GM21619 (cell line): ENCODE measurements at regions not wholly inside any gene's neighbourhood (a gene's known extent, or its start where the extent isn't known, plus 50 kb on each side); places are given as distances from the start of the nearest gene placed in this dataset.
"Not testable (repeated sequence)": the region's sequence is repeated elsewhere in the genome, so short reads cannot be mapped to it uniquely, and the experiment has no call there.

ENCODE experiments used
- ATAC-seq: cut with Tn5 transposase; IDR thresholded peaks from one replicate; pipeline ENCODE4 v1.9.1; 2021; ENCODE audit not compliant: unreplicated experiment

- no peak for ATAC-seq
Measured at GRCh38 chr4:110424144-110424543, 51.8 kb upstream of the ENPEP start.

- ATAC-seq: no peak
Measured at GRCh38 chr4:110418641-110419040, 57.3 kb upstream of the ENPEP start.

- ATAC-seq: no peak
Measured at GRCh38 chr4:110417136-110417535, 58.8 kb upstream of the ENPEP start.

GRCh38 chr4:110415478-110415877, 60.5 kb upstream of the ENPEP start:
- ATAC-seq: no peak

- ATAC-seq: no peak
Measured at GRCh38 chr4:110415041-110415440, 60.9 kb upstream of the ENPEP start.

GRCh38 chr4:110414561-110414920, 61.4 kb upstream of the ENPEP start:
- ATAC-seq: no peak

GRCh38 chr4:110413807-110414560, 62.0 kb upstream of the ENPEP start:
- ATAC-seq: not testable (repeated sequence)

GRCh38 chr4:110412354-110413065, 63.4 kb upstream of the ENPEP start:
- no peak for ATAC-seq

GRCh38 chr4:110411574-110412011, 64.4 kb upstream of the ENPEP start:
- no peak for ATAC-seq

GRCh38 chr4:110410853-110411573, 64.9 kb upstream of the ENPEP start:
- ATAC-seq: not testable (repeated sequence)

- ATAC-seq: no peak
Measured at GRCh38 chr4:110400086-110400485, 75.9 kb upstream of the ENPEP start.

- not testable (repeated sequence) for ATAC-seq
Measured at GRCh38 chr4:110399046-110399445, 76.9 kb upstream of the ENPEP start.

GRCh38 chr4:110396963-110397362, 79.0 kb upstream of the ENPEP start:
- ATAC-seq: no peak

GRCh38 chr4:110395421-110395820, 80.5 kb upstream of the ENPEP start:
- no peak for ATAC-seq

GRCh38 chr4:110394871-110395270, 81.1 kb upstream of the ENPEP start:
- no peak for ATAC-seq

GRCh38 chr4:110381784-110382183, 94.2 kb upstream of the ENPEP start:
- ATAC-seq: no peak

- no peak for ATAC-seq
Measured at GRCh38 chr4:110372485-110372884, 103.5 kb upstream of the ENPEP start.

- ATAC-seq: no peak
Measured at GRCh38 chr4:110371016-110371770, 104.8 kb upstream of the ENPEP start.

GRCh38 chr4:110368409-110368808, 107.5 kb upstream of the ENPEP start:
- no peak for ATAC-seq

GRCh38 chr4:110367156-110367555, 108.8 kb upstream of the ENPEP start:
- ATAC-seq: no peak

GRCh38 chr4:110365761-110366160, 110.2 kb upstream of the ENPEP start:
- ATAC-seq: no peak
